ENCODE measurements at regions not wholly inside any gene's neighbourhood (a gene's known extent, or its start where the extent isn't known, plus 50 kb on each side); places are given as distances from the start of the nearest gene placed in this dataset.

DNA sequence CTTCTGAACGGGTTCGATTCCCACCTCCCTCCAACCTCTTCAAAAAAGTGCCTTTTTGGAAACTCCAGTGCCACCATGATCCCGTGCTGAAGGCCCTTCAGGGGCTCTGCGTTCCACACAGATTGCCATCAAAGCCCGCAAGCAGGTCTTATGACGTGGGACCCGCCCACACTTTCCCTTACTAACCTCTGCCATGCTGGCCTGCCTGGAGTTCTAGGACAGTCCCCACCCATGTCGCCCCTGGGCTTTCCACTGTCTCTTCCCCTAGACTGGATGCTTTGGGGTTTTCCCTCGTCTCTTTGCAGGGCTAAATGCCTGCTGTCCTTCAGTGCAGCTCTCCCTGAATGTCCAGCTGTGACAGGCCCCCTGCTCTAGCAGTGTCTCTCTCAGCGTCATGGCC, 313.7 kb upstream of the ATP10A start:
- TF ChIP-seq POLR2A (IDR thresholded peaks at IDR 0.05; ENCODE audit: low read depth) (no peak), POLR2AphosphoS5 (IDR thresholded peaks at IDR 0.05) (no peak), EP300 (IDR thresholded peaks at IDR 0.05) (no peak)
- TF ChIP-seq, protein P1, sequence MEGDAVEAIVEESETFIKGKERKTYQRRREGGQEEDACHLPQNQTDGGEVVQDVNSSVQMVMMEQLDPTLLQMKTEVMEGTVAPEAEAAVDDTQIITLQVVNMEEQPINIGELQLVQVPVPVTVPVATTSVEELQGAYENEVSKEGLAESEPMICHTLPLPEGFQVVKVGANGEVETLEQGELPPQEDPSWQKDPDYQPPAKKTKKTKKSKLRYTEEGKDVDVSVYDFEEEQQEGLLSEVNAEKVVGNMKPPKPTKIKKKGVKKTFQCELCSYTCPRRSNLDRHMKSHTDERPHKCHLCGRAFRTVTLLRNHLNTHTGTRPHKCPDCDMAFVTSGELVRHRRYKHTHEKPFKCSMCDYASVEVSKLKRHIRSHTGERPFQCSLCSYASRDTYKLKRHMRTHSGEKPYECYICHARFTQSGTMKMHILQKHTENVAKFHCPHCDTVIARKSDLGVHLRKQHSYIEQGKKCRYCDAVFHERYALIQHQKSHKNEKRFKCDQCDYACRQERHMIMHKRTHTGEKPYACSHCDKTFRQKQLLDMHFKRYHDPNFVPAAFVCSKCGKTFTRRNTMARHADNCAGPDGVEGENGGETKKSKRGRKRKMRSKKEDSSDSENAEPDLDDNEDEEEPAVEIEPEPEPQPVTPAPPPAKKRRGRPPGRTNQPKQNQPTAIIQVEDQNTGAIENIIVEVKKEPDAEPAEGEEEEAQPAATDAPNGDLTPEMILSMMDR (IDR thresholded peaks at IDR 0.05) = no peak
